ENCODE measurements at regions not wholly inside any gene's neighbourhood (a gene's known extent, or its start where the extent isn't known, plus 50 kb on each side); places are given as distances from the start of the nearest gene placed in this dataset.

DNA sequence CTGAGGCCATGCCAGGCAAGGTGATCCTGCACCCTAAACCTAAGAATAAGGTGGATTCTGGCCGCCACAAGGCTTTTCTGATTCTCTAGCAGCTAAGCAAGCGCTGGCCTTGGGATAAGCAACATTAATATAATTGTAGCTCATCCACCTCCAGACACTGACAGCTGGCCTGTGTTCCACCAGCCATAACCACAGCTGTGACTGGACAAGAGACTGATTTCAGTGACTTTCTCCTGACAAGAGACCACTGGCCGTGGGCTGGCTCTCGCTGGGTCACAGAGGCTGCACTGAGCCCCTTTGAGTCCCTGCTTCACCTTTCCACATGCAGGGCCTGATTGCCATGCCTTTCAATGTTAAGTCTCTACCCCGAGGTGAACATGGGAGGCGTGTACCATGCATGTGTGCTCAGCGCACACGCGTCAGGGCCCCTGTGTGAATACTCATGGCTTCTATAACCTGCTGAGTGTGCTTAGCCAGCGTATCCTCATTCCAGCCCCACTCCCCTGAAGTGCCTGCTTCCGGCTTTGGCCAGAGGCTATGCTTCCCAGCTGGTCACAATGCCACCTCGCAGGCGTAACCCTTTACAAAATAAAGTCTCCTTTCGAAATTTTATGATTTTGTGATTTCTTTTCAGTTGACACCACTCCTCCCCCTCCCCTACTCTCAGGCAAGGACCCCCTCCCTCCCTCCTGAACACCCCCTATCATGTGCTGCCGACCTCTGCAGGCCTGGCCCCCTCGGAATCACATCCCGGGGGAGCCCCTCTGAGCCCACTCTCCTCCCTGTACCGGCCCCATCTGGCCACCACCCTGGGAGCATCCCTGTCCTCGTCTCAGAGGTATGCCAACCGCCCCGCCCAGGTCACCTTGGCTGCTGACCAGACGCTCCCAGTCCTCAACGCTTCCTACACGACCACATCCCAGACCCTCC, 128.1 kb downstream of the CTTN start:
- TF ChIP-seq RAD21 (IDR thresholded peaks at IDR 0.05; ENCODE audit: low read depth), result no peak
- no peak for TF ChIP-seq EP300 (IDR thresholded peaks at IDR 0.05; ENCODE audit: borderline replicate concordance)
- TF ChIP-seq ZBTB7A (IDR thresholded peaks at IDR 0.05; ENCODE audit: low read depth), result no peak
